COLO829 (cell line): ENCODE measurements at regions not wholly inside any gene's neighbourhood (a gene's known extent, or its start where the extent isn't known, plus 50 kb on each side); places are given as distances from the start of the nearest gene placed in this dataset.

Experiments
- DNase-seq: peaks from one replicate; pipeline ENCODE4 v3.0.0; 2012; ENCODE audit warnings: low spot score

DNA sequence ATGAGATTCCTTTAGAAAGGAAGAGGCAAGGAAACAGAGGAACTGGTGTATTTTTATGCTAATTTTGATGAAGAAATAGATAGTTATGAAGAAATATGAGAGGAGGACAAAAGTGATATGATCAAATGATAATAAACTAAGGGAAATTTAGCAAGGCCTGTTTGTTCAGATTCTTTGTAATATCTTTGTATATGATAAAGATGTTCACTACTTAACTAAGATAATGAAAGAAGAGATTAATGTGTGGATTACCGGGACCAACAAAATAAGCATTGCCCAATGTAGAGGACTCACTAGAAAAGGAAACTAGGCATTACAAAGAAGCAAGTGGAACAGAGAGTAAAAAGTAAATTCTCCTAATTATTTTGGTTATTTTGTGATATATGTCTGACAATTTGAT lies 99.0 kb upstream of the FIGN start:
- DNase-seq: no peak

GRCh38 chr2:163834221-163834620 lies 98.4 kb upstream of the FIGN start:
- DNase-seq: no peak

DNA sequence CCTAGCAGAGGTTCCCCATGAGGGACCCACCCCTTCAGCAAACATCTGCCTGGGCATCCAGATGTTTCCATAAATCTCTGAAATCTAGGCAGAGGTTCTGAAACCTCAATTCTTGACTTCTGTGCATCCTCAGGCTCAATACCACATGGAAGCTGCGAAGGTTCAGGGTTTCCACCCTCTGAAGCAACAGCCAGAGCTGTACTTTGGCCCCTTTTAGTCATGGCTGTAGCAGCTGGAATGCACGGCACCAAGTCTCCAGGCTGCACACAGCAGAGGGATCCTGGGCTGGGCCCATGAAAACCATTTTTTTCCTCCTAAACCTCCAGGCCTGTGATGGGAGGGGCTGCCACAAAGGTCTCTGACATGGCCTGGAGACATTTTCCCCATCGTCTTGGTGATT lies 93.0 kb upstream of the FIGN start:
- no peak for DNase-seq

DNA sequence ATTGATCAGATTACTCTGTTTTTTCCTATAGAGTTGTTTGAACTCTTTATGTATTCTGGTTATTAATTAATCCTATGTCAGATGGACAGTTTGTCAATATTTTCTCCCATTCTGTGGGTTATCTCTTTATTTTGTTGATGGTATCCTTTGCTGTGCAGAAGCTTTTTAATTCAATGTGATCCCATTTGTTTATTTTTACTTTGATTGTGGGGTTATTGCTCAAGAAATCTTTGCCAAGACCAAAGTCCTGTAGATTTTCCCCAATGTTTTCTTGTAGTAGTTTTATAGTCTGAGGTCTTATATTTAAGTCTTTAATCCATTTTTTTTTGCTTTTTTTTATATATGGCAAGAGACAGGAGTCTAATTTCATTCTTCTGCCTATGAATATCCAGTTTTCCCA lies 86.2 kb upstream of the FIGN start:
- DNase-seq: no peak

DNA sequence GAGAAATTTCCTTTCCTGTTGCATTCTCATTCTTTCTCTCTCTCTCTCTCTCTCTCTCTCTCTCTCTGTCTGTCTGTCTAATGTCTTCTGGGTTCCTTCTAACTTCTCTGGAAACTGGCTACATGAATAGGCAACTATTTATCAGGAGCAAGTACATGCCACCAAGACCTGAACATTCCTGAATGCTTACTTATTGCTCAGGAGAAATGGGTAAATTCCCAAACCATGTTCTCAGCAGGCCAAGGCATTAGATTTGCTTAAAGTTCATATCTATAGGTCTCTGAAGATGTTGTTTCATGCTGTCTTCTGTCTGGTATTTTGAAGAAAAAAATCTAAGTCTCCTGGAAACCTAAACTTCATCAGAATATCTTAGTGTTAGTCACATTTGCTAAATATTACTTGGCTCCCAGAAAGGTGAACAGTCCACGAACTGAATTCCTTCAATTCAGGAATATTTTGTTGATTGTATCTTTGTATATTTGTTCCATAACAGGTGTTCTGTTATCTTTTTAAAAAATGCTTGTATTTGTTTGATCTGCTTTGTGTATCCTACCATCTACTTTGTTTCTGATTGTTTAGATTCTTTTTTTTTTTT lies 77.2 kb upstream of the FIGN start:
- DNase-seq: no peak

GRCh38 chr2:163808406-163808805 lies 72.6 kb upstream of the FIGN start:
- DNase-seq: no peak

GRCh38 chr2:163802284-163802683 lies 66.5 kb upstream of the FIGN start:
- no peak for DNase-seq

DNA sequence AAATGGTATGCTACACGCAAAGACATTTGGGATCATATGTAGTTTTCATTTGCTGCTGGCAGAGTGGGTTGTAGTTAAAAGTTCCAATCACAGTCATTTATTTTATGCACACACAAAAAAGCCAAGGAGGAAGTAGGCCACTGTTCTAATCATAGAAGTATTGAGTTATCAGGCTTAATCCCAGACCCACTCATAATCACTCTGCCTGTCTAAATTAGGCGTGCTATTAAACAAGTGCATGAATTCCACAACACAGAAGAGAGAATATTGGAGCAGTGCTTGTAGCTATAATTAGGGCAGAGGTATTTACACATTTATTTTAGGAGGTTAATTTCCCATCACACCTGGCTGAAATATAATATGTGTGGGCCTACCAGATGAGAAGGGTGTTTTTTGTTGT lies 65.7 kb upstream of the FIGN start:
- DNase-seq: no peak

DNA sequence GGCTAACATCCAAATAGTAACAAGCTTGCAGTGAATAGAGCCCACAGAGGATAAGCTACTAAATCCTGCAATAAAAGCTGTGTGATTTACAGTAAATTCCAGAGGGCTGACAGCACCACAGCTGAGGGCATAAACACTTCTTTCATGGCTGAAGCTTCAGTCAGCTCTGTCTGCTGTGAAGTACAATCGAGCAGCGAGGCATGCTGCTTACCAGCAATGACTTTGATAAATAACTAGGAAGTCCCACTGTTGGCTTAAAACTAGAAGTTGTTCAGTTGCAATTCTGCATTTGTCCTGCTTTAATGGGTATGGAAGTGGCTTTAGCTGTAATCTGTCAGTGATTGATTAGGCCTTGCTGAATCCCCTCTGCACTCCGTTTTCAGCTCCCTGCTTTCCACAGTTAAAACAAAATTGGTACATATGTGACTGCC lies 65.2 kb upstream of the FIGN start:
- peak; percentile 67 for DNase-seq

DNA sequence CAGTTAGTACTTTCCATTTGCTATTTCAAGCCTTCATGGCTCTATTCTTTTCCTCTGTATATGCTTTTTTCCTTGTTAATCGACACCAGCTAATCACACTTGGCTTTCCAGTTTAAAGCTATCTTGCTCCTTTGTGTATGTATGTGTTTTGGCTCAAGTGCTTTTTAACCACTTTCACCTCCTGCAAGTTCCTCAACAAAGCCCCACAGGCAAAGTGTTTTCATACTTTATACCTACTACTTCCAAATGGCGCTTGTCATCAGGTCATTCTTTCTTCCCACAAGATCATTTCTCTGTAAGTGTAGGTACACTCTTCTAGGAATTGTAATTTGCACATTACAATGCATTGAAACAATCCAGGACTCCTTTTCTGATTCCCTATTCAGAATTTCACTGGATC lies 64.0 kb upstream of the FIGN start:
- DNase-seq: no peak

DNA sequence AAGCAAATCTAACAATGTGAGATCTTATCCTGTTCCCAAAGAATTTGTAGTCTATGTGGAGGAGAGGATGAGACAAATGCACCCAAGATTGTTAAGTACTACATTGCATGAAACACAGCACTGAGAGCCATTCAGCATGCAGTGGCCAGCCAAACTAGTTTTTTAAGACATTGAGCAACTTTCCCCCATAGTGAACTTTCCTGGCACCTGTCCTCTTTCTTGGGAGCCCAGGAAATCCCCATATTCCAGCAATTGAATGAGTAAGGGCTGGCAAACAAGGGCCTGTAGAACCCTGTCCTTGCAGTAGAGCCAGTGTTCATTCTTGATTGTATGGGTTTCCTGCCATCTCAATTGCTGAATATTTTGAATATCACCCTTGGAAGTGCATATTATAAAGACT lies 58.8 kb upstream of the FIGN start:
- DNase-seq: no peak
